Neural crest cell (in vitro differentiated cells): ENCODE measurements at regions not wholly inside any gene's neighbourhood (a gene's known extent, or its start where the extent isn't known, plus 50 kb on each side); places are given as distances from the start of the nearest gene placed in this dataset.

Experiments
- DNase-seq: peaks from one replicate; pipeline ENCODE4 v3.0.0; 2021; ENCODE audit warnings: low read depth, mixed read lengths, low spot score
- H3K27ac Mint-ChIP-seq: one replicate; pipeline ENCODE4 v1.8.0; 2021; ENCODE audit warnings: mild to moderate bottlenecking, mixed read lengths; ENCODE audit not compliant: unreplicated experiment
- H3K27me3 Mint-ChIP-seq: 2 replicates; pipeline ENCODE4 v1.8.0; 2021; ENCODE audit warnings: low read depth, mild to moderate bottlenecking, mixed read lengths
- H3K36me3 Mint-ChIP-seq: 2 replicates; pipeline ENCODE4 v1.8.0; 2021; ENCODE audit warnings: low read depth, mild to moderate bottlenecking, mixed read lengths
- H3K4me1 Mint-ChIP-seq: 2 replicates; pipeline ENCODE4 v1.8.0; 2021; ENCODE audit warnings: mixed read lengths
- H3K4me3 Mint-ChIP-seq: one replicate; pipeline ENCODE4 v1.8.0; 2021; ENCODE audit warnings: mild to moderate bottlenecking, mixed read lengths
- H3K9me3 Mint-ChIP-seq: 2 replicates; pipeline ENCODE4 v1.8.0; 2021; ENCODE audit warnings: mixed read lengths
- TF ChIP-seq, protein P1 (sequence below): fragments of 200-600 bp; sonication (generic); conservative IDR thresholded peaks from 2 replicates; pipeline ENCODE4 v1.5.0; 2021; ENCODE audit warnings: antibody characterized with exemption, mild to moderate bottlenecking

DNA sequence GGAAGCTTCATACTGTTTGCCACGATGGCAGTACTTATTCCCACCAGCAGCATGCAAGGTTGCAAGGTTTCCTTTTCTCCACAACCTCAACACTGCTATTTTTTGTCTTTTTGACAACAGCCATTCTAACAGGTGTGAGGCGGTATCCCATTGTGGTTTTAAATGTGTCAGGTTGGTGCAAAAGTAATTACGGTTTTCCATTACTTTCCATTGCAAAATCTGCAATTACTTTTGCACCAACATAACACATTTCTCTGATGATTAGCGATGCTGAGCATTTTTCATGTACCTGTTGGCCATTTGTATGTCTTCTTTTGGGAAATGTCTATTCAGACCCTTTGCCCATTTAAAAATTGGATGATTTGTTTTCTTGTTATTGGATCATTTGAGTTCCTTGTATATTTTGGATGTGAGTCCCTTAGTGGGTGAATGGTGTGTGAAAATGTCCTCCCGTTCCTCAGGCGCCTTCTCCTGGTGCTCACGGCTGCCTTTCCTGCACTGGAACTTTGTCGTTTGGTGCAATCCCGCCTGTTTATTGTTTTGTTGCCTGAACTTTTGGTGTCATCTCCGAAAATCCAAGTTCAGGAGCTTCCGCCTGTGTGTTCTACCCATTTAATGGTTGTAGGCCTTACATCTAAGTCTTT lies 213.6 kb downstream of the KIF26A start:
- TF ChIP-seq, protein P1, sequence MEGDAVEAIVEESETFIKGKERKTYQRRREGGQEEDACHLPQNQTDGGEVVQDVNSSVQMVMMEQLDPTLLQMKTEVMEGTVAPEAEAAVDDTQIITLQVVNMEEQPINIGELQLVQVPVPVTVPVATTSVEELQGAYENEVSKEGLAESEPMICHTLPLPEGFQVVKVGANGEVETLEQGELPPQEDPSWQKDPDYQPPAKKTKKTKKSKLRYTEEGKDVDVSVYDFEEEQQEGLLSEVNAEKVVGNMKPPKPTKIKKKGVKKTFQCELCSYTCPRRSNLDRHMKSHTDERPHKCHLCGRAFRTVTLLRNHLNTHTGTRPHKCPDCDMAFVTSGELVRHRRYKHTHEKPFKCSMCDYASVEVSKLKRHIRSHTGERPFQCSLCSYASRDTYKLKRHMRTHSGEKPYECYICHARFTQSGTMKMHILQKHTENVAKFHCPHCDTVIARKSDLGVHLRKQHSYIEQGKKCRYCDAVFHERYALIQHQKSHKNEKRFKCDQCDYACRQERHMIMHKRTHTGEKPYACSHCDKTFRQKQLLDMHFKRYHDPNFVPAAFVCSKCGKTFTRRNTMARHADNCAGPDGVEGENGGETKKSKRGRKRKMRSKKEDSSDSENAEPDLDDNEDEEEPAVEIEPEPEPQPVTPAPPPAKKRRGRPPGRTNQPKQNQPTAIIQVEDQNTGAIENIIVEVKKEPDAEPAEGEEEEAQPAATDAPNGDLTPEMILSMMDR = no peak
- Mint-ChIP-seq H3K4me3 (no peak overlapping the region), H3K4me1 (peaks cover 7% of the 10 kb centered on the region), H3K27ac (no peak overlapping the region), H3K27me3 (no peaks in the 10 kb centered on the region), H3K36me3 (no peaks in the 10 kb centered on the region), H3K9me3 (no peaks in the 10 kb centered on the region)
- no peak for DNase-seq

DNA sequence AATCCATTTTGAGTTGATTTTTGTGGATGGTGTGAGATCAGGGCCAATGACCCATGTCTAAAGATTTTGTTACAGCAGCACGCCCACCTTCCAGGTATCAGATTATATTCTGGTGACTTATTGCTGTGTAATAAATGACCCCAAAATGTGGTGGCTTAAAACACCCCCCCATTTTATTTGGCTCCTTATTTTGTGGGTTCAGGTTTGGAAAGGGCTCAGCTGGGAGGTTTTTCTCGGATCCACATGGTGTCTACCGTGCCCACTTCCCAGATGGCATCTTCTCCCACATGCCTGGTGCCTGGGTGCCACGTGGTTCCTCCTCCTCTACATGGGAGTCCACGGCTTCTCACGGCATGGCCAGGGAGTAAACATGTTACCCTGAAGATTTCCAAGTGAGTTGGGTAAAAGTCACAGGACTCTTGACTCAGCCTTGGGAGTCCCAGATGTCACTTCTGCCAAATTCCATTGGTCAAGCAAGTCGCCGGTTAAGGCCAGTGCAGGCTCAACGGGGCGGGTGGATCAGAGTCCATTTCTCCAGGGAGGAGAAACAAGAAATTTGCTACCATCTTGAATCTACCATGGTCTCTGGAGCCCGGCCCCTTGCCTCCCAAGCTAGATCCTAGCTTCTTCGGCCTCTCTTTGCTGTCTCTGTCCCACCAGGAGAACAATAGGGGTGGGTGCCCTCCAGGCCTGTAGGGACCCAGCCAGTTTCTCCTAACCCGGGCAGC lies 214.3 kb downstream of the KIF26A start:
- no peak for DNase-seq
- peaks cover 7% of the 10 kb centered on the region for H3K4me1 Mint-ChIP-seq
- no peaks in the 10 kb centered on the region for H3K9me3 Mint-ChIP-seq
- H3K4me3 Mint-ChIP-seq = no peak overlapping the region
- H3K27me3 Mint-ChIP-seq = no peaks in the 10 kb centered on the region
- no peaks in the 10 kb centered on the region for H3K36me3 Mint-ChIP-seq
- TF ChIP-seq, protein P1 = no peak
- no peak overlapping the region for H3K27ac Mint-ChIP-seq

DNA sequence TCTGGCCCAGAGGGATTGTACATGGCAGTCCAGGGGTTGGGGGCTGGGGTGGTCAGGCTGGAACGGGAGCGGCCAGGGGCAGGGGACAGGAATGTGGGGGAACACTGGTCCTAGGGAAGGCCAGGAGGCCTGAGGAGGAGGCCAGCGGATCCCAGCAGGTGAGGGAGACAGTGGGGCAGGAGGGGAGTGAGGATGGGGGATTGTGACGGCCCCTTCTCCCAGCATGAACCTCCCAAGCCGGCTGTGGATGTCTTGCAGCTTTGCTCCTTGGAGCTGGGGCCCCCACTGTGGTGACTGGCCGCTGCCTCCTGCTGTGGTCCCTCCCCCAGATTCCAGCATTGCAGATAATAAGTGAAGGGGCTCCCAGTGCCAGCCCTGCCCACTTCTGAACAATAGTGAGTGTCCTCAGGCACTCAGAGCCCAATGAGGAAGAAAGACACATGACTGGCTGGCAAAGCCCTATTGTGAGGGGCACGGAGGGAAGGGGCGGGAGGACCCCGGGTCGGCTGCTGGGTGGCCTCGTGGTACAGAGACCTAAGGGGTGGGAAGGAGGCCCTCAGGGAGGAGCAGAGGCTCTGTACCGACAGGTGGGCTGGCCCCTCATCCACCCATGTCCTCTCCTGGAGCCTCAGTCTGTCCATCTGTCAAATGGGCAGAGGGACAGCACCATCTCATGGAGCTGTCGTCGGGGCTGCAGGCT lies 215.0 kb downstream of the KIF26A start:
- H3K9me3 Mint-ChIP-seq = no peaks in the 10 kb centered on the region
- no peak for DNase-seq
- H3K4me3 Mint-ChIP-seq = no peak overlapping the region
- H3K27me3 Mint-ChIP-seq = no peaks in the 10 kb centered on the region
- TF ChIP-seq, protein P1 = no peak
- peaks cover 7% of the 10 kb centered on the region for H3K4me1 Mint-ChIP-seq
- H3K27ac Mint-ChIP-seq = no peak overlapping the region
- no peaks in the 10 kb centered on the region for H3K36me3 Mint-ChIP-seq

DNA sequence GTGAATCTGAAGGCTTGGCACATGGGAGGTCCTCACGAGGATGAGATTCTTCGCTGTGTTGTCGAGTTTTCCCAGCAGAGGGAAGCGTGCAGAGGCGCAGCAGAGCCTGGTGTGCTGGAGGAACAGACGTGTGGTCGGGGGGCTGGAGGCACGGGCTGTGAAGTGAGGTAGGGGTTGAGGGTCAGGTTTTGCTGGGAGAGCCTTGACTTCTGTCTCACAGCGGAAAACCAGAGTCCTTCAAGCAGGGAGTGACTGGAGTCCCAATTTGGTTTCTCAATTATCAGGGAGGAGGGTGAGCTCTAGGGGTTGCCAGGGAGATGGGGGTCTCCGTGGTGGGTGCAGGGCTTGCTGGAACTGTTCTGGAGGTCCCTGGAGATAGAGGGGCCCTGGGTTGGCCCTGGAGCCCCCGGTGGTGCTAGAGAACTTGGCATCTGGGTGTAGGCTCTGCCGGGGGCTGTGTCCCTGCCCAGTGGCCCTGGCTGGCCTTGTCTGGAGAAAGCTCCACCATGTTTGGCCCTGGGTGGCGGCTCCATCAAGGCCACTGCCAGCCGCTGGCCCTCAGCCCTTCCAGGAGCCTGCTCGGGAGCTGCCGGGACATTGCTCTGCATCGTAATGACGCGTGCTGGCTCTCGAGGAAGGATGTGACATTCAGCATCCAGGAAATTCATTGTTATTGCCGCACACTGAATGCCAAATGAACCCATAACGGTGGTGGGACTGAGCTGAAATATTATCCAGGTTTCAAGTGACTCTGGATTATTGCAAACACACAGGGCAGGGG lies 215.7 kb downstream of the KIF26A start:
- DNase-seq = no peak

More for the DNA sequence above, 215.7 kb downstream of the KIF26A start:
- Mint-ChIP-seq H3K36me3 (no peaks in the 10 kb centered on the region), H3K27me3 (no peaks in the 10 kb centered on the region), H3K9me3 (no peaks in the 10 kb centered on the region), H3K27ac (no peak overlapping the region), H3K4me1 (peaks cover 7% of the 10 kb centered on the region), H3K4me3 (no peak overlapping the region)
- TF ChIP-seq, protein P1 = no peak
